BLaER1 treated with 17β-estradiol and CSF1 and Interleukin-3, amounts not matched to agents 10 nM and 100 nM (cell line): ENCODE measurements at regions not wholly inside any gene's neighbourhood (a gene's known extent, or its start where the extent isn't known, plus 50 kb on each side); places are given as distances from the start of the nearest gene placed in this dataset.
A peak's percentile ranks its signal among the peaks of the same experiment; 100 is the strongest.
"Not testable (repeated sequence)": the region's sequence is repeated elsewhere in the genome, so short reads cannot be mapped to it uniquely, and the experiment has no call there.

Source experiments
- H3K27ac ChIP-seq, 11 experiments: shearing (Covaris generic); formaldehyde crosslinking; 2 replicates each; pipeline ENCODE4 v1.8.1; 2022
- H3K27me3 ChIP-seq, 11 experiments: shearing (Covaris generic); formaldehyde crosslinking; 2 replicates each; pipeline ENCODE4 v1.8.1; 2022
- H3K36me3 ChIP-seq, 11 experiments: shearing (Covaris generic); formaldehyde crosslinking; 2 replicates each; pipeline ENCODE4 v1.8.1; 2022
- H3K4me1 ChIP-seq, 10 experiments: shearing (Covaris generic); formaldehyde crosslinking; 2 replicates each; pipeline ENCODE4 v1.8.1; 2022
- H3K4me2 ChIP-seq, 11 experiments: shearing (Covaris generic); formaldehyde crosslinking; 2 replicates each; pipeline ENCODE4 v1.8.1; 2022
- H3K4me3 ChIP-seq, 10 experiments: shearing (Covaris generic); formaldehyde crosslinking; 2 replicates each; pipeline ENCODE4 v1.8.1; 2022
- H3K9ac ChIP-seq, 11 experiments: shearing (Covaris generic); formaldehyde crosslinking; 2 replicates each; pipeline ENCODE4 v1.8.1; 2022
- H3K9me3 ChIP-seq, 11 experiments: shearing (Covaris generic); formaldehyde crosslinking; replicated peaks in 1 of 11; 2 replicates each; pipeline ENCODE4 v1.8.1; 2022
- H4K20me1 ChIP-seq, 11 experiments: shearing (Covaris generic); formaldehyde crosslinking; 2 replicates each; pipeline ENCODE4 v1.8.1; 2022
- Cebpa-rat ChIP-seq, 11 experiments: shearing (Covaris generic); IDR thresholded peaks; 2 replicates each; pipeline ENCODE4 v1.8.1; 2022

DNA sequence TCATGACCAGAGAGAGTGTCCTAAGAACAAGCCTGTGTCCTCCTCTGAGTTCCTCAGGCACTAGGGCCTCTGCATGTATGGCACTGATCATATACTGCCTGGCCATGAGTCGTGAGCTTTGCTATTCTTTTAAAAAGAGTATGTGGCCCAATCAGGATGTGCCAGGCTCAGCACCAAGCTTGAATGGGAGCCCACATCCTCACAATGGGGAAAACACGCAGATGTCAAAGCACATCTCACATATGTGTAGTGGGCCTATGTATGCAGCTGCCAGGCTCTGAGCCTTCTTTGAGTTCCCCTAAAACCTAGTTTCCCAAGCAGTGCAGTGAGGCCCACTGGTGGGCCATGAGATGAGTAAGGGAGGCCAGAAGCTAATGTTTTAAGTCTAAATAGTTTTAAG lies 69.9 kb upstream of the SLC1A4 start:
- H3K27me3 ChIP-seq = no peaks in the 10 kb centered on the region
- peak overlapping the region in 3 of 11 experiments; percentile 75 to 76 (median 75); a peak in 3 of 22 replicates for H3K4me2 ChIP-seq
- H4K20me1 ChIP-seq = no peaks in the 10 kb centered on the region
- H3K4me1 ChIP-seq = peaks cover 10 to 52% (median 37%) of the 10 kb centered on the region in 10 experiments; a peak in 19 of 20 replicates
- no peak for TF ChIP-seq Cebpa-rat (IDR thresholded peaks at IDR 0.05)
- H3K4me3 ChIP-seq = no peak overlapping the region
- peak overlapping the region in 4 of 11 experiments; percentile 70 to 75 (median 72); a peak in 5 of 22 replicates for H3K27ac ChIP-seq
- peaks cover 0 to 18% (median 2%) of the 10 kb centered on the region in 11 experiments; a peak in 10 of 22 replicates for H3K9me3 ChIP-seq
- H3K9ac ChIP-seq = no peak overlapping the region
- H3K36me3 ChIP-seq = no peaks in the 10 kb centered on the region

DNA sequence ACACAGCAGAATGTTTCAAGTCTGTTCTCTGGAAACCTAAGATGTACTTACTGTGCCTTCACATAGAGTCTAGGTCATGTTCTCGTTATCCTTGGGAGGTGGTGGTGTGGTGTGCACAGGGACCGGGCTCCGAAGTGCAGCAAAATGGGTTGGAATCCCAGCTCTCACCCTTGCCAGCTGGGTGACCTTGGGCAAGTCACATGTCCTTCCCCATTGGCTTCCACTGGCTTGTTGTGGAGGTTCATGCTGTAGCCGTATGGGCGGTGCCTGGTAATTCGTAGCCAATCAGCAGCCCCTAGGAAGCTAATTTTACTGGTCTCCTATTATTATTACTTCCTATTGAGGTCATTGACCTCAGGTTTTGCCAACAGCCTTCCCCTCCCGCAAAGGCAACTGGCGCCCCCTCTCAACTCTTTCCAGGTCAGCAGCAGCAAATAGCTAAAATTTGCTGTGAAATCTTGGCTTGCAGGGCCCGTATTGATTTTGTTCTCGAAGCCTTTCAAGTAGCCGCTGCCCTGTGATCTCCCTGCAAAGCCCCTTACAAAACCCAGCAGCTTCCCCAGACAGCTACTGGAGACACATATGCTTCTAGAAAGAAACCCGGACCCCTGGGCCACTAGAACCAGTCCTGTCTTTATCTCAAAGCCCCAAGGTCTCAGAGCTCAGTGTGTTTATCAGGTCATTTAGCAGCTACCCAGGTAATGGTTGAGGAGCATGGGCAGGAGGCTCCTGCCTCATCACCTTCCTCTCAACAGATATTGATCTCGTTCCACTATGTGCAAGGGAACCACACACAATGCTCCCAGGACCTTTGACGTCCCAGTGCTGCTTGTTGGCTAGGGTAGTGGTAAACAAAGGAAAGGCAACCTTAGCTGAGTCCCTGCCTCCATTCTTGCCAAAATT lies 66.5 kb upstream of the SLC1A4 start:
- no peak for TF ChIP-seq Cebpa-rat (IDR thresholded peaks at IDR 0.05)
- no peaks in the 10 kb centered on the region for H4K20me1 ChIP-seq
- H3K4me3 ChIP-seq = no peak overlapping the region
- no peak overlapping the region for H3K4me2 ChIP-seq
- peaks cover 10 to 19% (median 12%) of the 10 kb centered on the region in 10 experiments; a peak in 19 of 20 replicates for H3K4me1 ChIP-seq
- no peaks in the 10 kb centered on the region for H3K27me3 ChIP-seq
- peaks cover 0 to 4% (median 0%) of the 10 kb centered on the region in 11 experiments; a peak in 1 of 22 replicates for H3K36me3 ChIP-seq
- H3K27ac ChIP-seq = no peak overlapping the region
- peaks cover 22 to 53% (median 32%) of the 10 kb centered on the region in 11 experiments for H3K9me3 ChIP-seq
- H3K9ac ChIP-seq = no peak overlapping the region

DNA sequence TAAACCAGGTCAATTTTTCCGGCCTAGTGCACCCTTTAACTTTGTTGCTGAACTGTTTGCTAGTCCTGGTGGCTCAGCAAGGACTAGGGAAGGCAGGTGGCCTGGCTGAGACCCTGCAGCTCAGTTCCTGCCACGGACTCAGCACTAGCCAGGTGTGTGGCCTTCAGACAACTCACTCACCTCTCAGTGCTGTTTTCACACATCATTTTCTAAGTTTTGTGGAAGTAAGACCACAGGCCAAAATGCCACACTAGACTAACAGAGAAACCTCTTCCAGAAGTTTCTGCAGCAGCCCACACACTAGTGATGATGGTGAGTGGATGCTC lies 65.9 kb upstream of the SLC1A4 start:
- Histone ChIP-seq H3K4me1 (peaks cover 5 to 13% (median 7%) of the 10 kb centered on the region in 10 experiments; a peak in 19 of 20 replicates), H3K9me3 (peaks cover 22 to 57% (median 36%) of the 10 kb centered on the region in 11 experiments), H3K4me2 (no peak overlapping the region), H3K27ac (no peak overlapping the region), H4K20me1 (no peaks in the 10 kb centered on the region), H3K4me3 (no peak overlapping the region), H3K9ac (no peak overlapping the region), H3K36me3 (peaks cover 0 to 4% (median 0%) of the 10 kb centered on the region in 11 experiments; a peak in 1 of 22 replicates), H3K27me3 (no peaks in the 10 kb centered on the region)
- TF ChIP-seq Cebpa-rat (IDR thresholded peaks at IDR 0.05) = no peak

DNA sequence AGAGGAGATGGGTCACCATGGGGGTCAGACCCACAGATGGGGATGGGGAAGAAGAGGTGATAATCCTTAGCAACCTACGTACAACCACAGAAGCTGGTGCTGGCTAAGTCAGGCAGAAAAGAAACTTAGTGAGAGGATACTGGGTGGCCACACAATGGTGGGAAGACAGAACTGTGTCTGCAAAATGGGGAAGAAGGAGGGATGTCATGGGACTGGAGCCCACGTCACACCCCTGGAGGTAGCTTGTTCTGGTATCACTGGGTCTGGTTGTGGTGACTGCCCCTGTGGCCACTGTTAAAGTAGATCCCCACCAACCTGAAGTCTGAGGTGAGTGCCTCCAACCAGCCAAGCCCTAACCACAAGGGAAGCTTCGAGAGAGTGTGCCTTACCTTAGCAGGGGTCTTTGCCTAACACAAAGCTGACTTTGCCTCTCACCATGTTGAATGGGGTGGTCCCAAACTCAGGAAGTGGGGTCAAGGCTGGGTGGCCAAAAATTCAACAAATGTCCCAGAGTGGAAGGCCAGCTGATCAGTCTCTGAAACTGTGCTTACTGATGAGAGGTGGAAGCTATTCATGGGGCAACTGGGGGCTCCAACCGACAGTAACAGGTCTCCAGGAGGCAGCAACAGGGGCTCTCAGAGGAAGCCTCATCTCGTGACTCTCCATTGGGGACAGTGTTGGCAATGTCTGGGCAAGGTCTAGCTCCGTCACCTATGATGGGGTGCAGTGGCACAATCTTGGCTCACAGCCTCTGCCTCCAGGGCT lies 64.8 kb upstream of the SLC1A4 start:
- no peak for TF ChIP-seq Cebpa-rat (IDR thresholded peaks at IDR 0.05)
- peaks cover 22 to 53% (median 36%) of the 10 kb centered on the region in 11 experiments for H3K9me3 ChIP-seq
- no peaks in the 10 kb centered on the region for H3K27me3 ChIP-seq
- no peak overlapping the region for H3K4me3 ChIP-seq
- H3K4me1 ChIP-seq = peaks cover 0 to 7% (median 0%) of the 10 kb centered on the region in 10 experiments; a peak in 4 of 20 replicates
- H3K4me2 ChIP-seq = peak overlapping the region in 2 of 11 experiments; percentile 6 to 12; a peak in 1 of 22 replicates
- H3K27ac ChIP-seq = no peak overlapping the region
- peaks cover 0 to 4% (median 0%) of the 10 kb centered on the region in 11 experiments; a peak in 1 of 22 replicates for H3K36me3 ChIP-seq
- no peak overlapping the region for H3K9ac ChIP-seq
- H4K20me1 ChIP-seq = no peaks in the 10 kb centered on the region

DNA sequence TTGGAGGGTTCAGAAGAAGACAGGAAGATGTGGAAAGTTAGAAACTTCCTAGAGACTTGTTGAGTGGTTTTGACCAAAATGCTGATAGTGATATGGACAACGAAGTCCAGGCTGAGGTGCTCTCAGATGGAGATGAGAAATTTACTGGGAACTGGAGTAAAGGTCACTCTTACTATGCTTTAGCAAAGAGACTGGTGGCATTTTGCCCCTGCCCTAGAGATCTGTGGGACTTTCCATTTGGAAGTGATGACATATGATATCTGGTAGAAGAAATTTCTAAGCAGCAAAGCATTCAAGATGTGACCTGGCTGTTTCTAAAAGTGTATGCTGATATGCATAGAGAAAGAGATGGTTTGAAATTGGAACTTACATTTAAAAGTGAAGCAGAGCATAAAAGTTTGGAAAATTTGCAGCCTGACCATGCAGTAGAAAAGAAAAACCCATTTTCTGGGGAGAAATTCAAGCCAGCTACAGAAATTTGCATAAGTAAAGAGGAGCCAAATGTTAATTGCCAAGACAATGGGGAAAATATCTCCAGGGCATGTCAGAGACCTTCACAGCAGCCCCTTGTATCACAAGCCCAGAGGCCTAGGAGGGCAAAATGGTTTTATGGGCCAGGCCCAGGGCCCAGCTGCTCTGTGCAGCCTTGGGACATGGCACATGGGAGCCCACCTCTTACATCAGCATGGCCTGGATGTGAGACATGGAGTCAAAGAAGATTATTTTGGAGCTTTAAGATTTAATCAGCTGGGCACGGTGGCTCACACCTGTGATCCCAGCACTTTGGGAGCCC lies 63.1 kb upstream of the SLC1A4 start:
- H3K27me3 ChIP-seq, H3K4me2 ChIP-seq, H3K27ac ChIP-seq, H4K20me1 ChIP-seq, H3K9ac ChIP-seq, H3K4me3 ChIP-seq, H3K36me3 ChIP-seq: not testable (repeated sequence)
- Histone ChIP-seq H3K9me3 (peaks cover 22 to 52% (median 36%) of the 10 kb centered on the region in 11 experiments), H3K4me1 (peaks cover 0 to 23% (median 6%) of the 10 kb centered on the region in 10 experiments; a peak in 13 of 20 replicates)

DNA sequence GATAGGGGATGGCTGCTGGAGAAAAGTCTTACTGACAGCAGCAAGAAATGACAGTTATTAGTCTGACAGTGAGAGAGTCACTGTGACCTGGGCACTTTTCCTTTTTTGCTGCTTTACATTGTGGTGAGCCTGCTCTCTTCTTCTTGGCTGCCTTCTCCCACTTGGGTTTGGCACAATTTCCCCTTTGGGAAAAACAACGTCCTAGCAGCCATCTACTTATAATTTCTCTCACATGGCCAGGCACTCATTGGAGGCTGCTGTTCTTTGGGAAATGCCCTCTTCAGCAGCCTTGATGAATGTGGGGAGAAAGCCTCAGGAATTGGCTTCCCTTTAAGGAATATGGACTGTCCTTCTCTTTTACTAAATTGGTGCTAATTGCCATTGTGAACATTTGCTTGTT lies 60.4 kb upstream of the SLC1A4 start:
- Histone ChIP-seq H4K20me1 (no peaks in the 10 kb centered on the region), H3K4me3 (no peak overlapping the region), H3K4me1 (peaks cover 18 to 50% (median 30%) of the 10 kb centered on the region in 10 experiments), H3K9me3 (peaks cover 22 to 51% (median 37%) of the 10 kb centered on the region in 11 experiments), H3K4me2 (peak overlapping the region in 1 of 11 experiments; percentile 3; a peak in 1 of 22 replicates), H3K9ac (no peak overlapping the region), H3K27ac (no peak overlapping the region), H3K36me3 (peaks cover 0 to 4% (median 0%) of the 10 kb centered on the region in 11 experiments; a peak in 1 of 22 replicates), H3K27me3 (no peaks in the 10 kb centered on the region)
- no peak for TF ChIP-seq Cebpa-rat (IDR thresholded peaks at IDR 0.05)

DNA sequence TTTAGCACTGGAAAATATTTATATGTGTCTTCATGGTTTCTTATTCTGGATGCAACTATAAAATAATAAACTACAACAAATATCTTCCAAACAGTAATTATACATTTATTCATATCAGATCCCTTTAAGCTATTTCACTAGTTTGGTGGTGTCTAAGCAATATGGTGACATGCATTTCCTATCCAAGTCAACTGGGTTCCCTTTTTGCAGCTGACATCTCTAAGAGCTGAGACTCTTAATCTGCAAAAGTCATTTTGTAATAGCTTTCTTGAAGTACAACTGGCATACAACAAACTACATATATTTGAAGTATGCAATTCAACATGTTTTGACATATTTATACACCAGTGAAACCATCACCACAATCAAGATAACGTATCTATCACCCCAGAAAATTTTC lies 59.9 kb upstream of the SLC1A4 start:
- Histone ChIP-seq H3K4me2 (peak overlapping the region in 1 of 11 experiments; percentile 89; a peak in 2 of 22 replicates), H3K4me1 (peaks cover 18 to 55% (median 32%) of the 10 kb centered on the region in 10 experiments), H3K4me3 (no peak overlapping the region), H3K27me3 (no peaks in the 10 kb centered on the region), H3K9me3 (peaks cover 22 to 51% (median 37%) of the 10 kb centered on the region in 11 experiments), H3K9ac (no peak overlapping the region), H3K36me3 (peaks cover 0 to 4% (median 0%) of the 10 kb centered on the region in 11 experiments; a peak in 1 of 22 replicates), H4K20me1 (no peaks in the 10 kb centered on the region), H3K27ac (no peak overlapping the region)
- no peak for TF ChIP-seq Cebpa-rat (IDR thresholded peaks at IDR 0.05)

DNA sequence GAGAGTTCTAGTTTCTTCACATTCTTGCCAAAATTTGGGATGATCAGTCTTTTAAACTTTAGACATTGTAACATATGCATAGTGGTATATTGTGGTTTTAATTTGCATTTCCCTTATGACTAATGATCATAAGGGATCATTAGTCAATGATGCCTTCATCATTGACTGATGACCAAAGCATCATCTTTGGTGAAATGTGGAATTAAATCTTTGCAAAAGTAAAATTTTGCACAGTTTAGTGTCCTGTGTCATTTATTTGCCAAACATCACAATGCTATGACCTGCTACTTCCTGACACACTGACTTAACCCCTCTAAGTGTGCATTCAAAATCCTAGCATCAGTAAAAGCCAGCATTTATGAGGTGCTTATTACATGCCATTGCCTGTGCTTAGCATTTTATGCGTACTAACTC lies 58.9 kb upstream of the SLC1A4 start:
- Histone ChIP-seq H3K4me3 (no peak overlapping the region), H3K9me3 (peaks cover 26 to 51% (median 35%) of the 10 kb centered on the region in 11 experiments), H3K4me2 (peak overlapping the region in 5 of 11 experiments; percentile 28 to 91 (median 89); a peak in 7 of 22 replicates), H3K4me1 (peaks cover 18 to 55% (median 32%) of the 10 kb centered on the region in 10 experiments), H3K27me3 (no peaks in the 10 kb centered on the region), H4K20me1 (no peaks in the 10 kb centered on the region), H3K36me3 (peaks cover 0 to 4% (median 0%) of the 10 kb centered on the region in 11 experiments; a peak in 1 of 22 replicates), H3K27ac (no peak overlapping the region), H3K9ac (no peak overlapping the region)
- no peak for TF ChIP-seq Cebpa-rat (IDR thresholded peaks at IDR 0.05)
